NCI-H82 (cell line): ENCODE measurements at regions not wholly inside any gene's neighbourhood (a gene's known extent, or its start where the extent isn't known, plus 50 kb on each side); places are given as distances from the start of the nearest gene placed in this dataset.

Experiments used
- DNase-seq: peaks from one replicate; lab custom pipeline; 2025; lab: John Stamatoyannopoulos, UW

DNA sequence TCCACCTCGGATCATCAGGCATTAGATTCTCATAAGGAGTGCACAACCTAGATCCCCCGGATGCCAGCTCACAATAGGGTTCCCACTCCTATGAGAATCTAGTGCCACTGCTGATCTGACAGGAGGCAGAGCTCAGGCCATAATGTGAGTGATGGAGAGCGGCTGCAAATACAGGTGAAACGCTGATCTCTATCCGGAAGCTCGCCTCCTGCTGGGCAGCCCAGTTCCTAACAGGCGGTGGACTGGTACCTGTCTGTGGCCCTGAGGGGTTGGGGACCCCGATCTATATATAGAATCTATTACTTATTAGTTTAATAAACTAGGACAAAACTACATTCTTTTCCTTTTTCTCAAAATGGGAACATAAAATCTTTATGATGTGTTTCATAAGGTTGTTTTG is 741.9 kb downstream of the RFPL4B start:
- no peak for DNase-seq

DNA sequence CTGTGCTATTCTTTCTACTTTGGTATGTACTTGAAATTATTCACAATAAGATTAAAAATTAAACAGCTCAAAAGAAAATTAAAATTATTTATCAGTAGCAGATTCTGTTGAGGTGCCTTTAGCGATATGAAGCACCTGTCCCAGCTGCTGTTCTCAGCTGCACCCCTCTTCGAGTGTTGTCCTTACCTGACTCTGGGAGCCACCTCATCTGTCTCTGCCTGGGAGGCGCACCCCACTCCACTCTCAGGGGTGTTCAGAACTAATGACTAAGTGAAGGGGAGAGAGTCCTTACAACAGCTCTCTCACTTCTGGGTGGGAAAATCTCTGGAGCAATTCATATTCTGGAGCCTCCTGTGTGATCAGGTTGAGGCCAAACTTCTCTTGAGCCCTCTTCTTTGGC is 745.7 kb downstream of the RFPL4B start:
- no peak for DNase-seq

DNA sequence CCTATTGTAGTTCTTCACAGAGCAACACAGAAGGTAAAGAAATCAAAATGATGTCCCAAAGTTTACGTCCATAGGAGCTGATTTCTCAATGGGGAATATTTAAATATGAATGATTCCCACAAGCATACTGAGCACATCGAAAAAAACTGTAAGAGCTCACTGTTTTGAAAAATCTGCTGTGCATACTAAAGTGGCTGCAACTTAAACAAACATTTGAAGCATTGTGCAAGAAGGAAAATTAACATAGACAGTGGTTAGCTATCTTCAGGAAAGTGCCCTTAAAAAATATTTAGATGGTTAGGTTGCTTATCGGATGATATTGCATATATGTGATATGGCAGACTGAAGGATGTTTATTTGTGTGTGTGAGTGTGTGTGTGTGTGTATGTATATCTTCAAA is 747.6 kb downstream of the RFPL4B start:
- DNase-seq: no peak

GRCh38 chr6:113095841-113096240 is 748.7 kb downstream of the RFPL4B start:
- DNase-seq: no peak

DNA sequence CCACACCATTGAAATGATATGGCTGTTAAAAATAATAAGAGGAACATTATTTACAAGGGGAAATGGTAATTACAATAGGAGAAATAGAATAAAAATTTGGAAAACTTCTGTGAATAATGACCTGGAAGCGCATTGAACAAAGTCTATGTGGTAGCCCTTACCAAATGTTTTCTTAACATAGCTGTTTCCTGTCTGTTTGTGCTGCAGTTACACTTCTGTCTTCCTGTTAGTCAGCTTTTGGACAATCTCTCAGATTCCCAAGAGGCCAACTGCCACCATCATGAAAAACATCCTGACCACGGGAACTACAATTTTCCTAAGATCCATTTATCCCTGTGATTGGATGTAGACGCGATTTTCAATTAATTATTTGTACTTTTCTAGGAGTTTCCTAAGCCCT is 754.4 kb upstream of the MARCKS start:
- no peak for DNase-seq

DNA sequence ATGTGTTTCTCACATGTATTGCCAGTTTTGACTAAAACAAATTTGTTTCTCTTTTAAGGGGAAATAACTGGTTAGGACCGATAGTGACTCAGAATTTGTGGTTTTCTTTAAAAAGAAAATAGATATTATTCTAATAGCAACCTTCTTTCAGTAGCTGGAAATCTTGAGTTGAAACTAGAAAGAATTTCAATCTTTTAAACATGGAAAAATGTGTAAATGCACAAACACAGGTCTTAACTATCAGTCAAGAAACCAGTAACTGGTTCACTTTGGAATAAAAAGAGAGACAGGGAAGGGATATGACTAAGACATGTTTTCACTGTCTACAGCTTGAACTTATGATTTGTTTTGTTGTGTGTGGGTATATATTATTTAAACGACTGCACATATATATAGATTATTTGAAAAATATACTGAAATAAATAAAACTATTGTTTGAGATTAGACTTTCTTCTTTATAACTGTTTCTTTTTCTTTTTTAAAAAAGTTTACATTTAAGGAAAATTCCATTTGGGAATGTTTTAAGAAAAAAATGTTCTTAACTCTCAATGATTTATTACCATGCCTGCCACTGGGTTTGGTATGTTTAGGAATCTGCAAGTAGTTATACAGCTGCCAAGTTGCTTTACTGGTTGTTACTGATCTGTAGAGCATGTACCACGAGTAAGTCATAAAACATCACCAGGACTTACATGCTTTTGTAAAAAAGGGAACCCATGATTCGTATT is 753.3 kb upstream of the MARCKS start:
- DNase-seq: no peak

GRCh38 chr6:113104541-113104940 is 752.6 kb upstream of the MARCKS start:
- DNase-seq: no peak

- DNase-seq: no peak
Observed at GRCh38 chr6:113104951-113105350, 752.2 kb upstream of the MARCKS start.

DNA sequence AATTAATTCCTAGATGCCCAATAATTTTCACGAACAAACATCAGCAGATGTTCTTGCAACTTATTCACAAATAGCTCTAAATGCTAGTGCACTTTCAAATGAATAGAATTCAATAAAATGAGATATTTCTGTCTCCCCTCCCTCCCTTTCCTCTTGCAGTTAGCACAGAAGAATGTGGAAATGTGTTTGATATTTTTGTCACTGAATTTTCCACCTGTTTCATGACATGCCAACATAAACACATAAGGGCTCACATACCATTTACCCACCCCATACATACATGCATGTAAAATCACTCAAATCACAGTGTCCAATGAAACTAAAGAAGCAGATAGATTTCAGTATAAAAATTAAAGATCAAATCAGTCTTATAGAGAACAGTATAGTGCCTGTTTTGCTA is 746.9 kb upstream of the MARCKS start:
- no peak for DNase-seq

DNA sequence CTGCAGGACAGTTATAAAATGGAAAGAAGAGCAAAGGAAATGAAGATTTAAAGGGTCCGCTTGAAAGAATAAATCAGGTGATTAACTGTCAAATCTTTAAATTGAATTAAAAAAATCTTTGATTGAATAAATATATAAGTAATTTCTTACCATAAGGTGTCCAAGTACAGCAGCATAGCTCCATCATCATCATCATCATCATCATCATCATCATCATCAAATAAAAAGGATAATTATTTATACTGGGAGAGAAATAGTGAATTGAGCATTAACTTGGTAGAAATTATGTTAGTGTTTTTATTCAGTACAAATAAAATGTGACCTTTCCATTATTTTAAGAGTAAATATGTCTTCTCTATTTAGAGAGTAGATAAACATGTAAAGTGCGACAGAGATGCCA is 745.6 kb upstream of the MARCKS start:
- no peak for DNase-seq

- peak; percentile 85 for DNase-seq
Observed at GRCh38 chr6:113112086-113112485, 745.1 kb upstream of the MARCKS start.

DNA sequence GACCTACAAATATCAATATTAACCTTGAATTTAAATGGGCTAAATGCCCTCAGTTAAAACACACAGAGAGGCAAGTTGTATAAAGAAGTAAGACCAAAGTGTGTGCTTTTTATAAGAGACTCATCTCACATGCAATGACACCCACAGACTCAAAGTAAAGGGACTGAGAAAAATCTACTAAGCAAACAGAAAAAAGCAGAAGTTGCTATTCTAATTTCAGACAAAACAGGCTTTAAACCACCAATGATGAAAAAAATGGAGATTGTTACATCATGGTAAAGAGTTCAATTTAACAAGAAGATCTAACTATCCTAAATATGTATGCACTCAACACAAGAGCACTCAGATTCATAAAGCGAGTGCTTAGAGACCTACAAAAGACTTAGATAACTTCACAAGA is 741.9 kb upstream of the MARCKS start:
- DNase-seq: no peak

- no peak for DNase-seq
Observed at GRCh38 chr6:113120224-113120581, 736.9 kb upstream of the MARCKS start.

- no peak for DNase-seq
Observed at GRCh38 chr6:113120582-113121285, 736.4 kb upstream of the MARCKS start.

DNA sequence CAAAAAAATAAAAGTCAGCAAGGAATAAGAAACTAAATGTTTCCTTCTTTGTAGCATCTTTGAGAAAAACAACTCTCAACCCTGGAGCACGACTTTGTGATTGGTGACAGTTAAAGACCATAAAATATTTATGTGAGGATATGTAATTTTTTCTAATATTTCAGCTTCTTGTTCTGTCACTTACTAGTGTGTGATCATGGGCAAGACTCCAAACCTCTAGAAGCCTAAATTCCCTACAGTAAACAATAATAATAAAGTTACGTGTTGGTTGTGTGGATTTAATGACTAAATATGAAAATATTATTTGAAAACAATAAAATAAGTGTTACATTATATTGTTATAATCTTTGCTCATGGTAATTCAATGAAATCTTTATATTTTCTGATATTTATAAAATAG is 735.6 kb upstream of the MARCKS start:
- DNase-seq: no peak

DNA sequence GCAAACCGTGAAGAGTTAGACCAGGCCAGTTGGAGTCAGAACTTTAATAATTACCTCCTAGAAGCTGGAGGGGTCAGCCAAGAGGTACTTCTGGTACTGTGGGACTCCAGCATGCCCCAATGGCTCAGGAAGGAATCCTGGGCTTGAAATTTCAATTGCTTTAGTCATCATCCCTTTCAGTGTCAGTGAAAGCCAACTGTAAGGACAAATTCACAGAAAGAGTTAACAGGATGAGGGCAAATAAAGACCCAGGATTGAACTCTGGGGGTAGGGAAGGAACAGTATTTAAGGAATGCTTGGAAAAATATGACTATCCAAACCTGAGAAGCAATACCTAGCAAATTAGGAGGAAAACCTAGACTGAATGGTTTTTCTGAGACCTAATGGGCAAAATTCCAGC is 735.1 kb upstream of the MARCKS start:
- peak; percentile 30 for DNase-seq

- DNase-seq: no peak
Observed at GRCh38 chr6:113125626-113126025, 731.5 kb upstream of the MARCKS start.

GRCh38 chr6:113127786-113128419 is 729.2 kb upstream of the MARCKS start:
- DNase-seq: peak; percentile 96

DNA sequence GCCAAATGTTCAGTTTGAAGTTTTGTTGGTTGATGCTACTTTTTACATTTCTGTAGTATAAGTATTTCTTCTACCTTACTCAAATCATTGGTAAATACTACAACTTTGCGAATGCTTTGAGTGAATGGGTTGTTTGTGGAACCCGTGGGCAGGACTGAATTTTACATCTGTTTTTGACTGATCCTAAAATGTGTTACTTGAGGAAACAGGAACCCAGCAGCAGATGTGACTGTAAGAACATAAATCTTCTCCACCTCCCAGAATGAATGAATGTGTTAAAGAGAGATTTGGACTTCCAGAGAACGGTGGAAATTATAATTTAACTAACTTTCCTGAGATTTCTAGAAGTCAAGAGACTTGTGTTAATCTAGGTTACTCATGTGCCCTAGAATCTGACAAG is 728.5 kb upstream of the MARCKS start:
- DNase-seq: peak; percentile 43

DNA sequence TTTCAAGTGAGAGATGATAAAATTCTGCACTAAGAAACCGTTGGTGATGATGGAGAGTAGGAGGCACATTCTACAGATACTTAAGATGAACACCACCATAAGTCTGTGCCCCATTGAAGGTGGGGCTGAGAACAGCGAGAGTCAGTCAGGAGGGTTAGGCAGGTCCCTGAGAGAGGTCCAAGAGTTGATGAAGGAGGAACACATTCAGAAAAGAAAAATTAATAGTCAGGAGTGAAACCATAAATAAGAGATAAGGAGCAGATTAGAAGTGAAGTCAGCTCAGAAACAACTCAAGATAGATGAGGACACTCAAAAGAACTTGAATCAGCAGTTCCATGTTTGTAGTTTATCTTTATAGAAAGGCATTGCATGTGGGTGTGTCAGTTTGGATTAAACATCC is 727.2 kb upstream of the MARCKS start:
- no peak for DNase-seq

GRCh38 chr6:113137426-113137825 is 719.7 kb upstream of the MARCKS start:
- no peak for DNase-seq

DNA sequence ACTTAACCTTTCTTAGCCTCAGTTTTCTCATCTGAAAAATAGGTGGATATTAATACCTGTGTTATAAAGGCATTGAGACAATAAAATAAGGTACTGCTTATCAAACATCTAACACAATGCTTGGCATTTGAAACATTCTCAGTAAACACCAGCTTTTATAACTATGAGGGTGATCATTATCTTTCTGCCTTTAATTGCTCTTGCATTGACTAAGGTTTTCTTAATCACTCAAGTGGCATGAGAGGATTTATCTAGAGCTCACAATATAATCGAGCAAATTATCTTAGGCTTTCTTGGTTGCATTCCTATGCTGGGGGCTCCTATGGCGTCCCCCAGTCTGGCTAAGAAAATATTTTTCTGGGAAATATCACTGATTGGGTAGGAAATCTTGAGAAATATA is 716.4 kb upstream of the MARCKS start:
- DNase-seq: no peak

DNA sequence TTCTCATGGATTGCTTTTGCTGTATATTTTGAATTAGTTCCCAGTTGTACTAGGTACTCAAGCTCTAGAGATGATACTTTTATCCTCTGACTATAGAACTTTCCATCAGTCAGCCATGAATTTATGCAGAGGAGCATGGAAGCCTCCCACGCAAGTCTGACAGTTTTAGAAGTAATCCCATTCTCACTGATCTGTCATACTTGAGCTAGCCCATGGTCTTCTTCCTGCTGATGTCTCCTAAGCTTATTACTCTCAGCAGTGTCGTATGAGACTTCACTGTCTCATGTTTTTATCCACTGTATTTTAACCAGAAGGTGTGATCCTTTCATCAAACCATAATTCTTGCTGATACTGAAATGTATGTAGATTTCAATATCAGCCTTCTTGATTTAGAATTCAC is 715.2 kb upstream of the MARCKS start:
- DNase-seq: peak; percentile 81
